HUDEP-2 (cell line): ENCODE measurements at regions not wholly inside any gene's neighbourhood (a gene's known extent, or its start where the extent isn't known, plus 50 kb on each side); places are given as distances from the start of the nearest gene placed in this dataset.
"Not testable (repeated sequence)": the region's sequence is repeated elsewhere in the genome, so short reads cannot be mapped to it uniquely, and the experiment has no call there.

Experiments
- DNase-seq, 76 experiments: peaks; one replicate each; lab custom pipeline; 2025; ENCODE audit not compliant: unreplicated experiment in 76 of 76; lab: John Stamatoyannopoulos, UW

DNA sequence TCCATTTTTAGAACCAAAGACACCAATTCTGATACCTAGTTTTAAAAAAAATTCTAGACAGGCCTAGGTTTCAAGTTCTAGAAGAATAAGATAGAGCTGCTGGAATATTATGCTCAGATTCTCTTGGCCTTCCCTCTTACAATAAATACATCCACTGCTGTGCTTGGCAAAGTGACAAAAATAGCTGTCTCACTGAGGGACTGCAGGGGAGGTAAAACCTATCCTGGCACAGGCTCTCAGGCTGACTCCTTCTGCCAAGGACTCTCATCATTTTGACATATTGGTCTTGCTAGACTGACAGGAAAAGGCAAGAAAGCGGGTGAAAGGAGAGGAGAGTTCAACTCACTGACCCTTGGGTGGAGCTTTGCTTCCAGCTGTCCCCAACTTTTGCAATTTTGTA lies 197.0 kb upstream of the LHX8 start:
- DNase-seq, result no peak

DNA sequence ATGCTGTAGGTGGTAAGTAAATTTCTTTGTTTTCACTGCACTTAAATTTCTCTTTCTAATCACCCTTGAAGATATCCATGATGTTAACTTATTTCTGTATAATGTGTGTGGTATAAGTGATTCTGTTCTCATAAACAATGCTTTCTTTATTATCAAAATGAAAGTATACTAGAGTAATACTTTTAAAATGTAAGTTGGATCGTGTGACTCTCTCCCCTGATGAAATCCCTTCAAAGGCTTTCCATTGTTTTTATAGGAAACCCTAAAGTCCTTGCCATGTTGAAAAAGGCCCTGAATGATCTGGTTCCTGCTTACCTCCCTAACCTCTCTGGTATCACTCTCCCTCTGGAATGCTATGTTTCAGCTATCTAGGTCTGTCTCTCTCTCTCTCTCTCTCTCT lies 191.1 kb upstream of the LHX8 start:
- DNase-seq, result no peak

GRCh38 chr1:74946388-74946787 lies 187.8 kb upstream of the LHX8 start:
- DNase-seq, result no peak

- not testable (repeated sequence) for DNase-seq
Measured at GRCh38 chr1:74949348-74949747, 184.8 kb upstream of the LHX8 start.

DNA sequence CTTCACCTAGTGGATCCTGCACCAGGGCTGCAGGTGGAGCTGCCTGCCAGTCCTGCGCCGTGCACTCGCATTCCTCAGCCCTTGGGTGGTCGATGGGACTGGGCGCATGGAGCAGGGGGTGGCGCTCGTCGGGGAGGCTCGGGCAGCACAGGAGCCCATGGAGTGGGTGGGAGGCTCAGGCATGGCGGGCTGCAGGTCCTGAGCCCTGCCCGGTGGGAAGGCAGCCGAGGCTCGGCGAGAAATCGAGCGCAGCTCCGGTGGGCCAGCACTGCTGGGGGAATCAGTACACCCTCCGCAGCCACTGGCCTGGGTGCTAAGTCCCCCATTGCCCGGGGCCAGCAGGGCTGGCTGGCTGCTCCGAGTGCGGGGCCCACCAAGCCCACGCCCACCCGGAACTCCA lies 182.2 kb upstream of the LHX8 start:
- not testable (repeated sequence) for DNase-seq

- DNase-seq, result no peak
Measured at GRCh38 chr1:74952786-74953185, 181.4 kb upstream of the LHX8 start.

DNA sequence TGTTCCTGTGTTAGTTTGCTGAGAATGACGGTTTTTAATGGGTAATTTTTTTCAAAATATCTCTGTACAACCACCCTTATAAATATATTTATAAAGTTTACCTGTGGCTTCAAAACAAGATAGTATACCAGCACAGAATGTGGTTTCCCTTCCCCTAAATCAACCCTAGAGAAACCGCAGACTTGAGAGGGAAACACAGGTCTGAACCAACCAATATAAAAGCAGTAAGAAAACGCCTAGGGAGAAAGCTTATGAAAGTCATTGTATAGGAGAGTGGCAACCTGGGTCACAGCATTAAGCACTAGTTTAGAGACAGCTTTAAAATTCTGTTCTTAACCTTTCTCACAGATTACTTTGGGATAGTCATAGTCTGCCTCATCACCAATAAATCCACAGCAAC lies 180.6 kb upstream of the LHX8 start:
- DNase-seq, result no peak

GRCh38 chr1:74963120-74963519 lies 171.1 kb upstream of the LHX8 start:
- DNase-seq, result no peak

DNA sequence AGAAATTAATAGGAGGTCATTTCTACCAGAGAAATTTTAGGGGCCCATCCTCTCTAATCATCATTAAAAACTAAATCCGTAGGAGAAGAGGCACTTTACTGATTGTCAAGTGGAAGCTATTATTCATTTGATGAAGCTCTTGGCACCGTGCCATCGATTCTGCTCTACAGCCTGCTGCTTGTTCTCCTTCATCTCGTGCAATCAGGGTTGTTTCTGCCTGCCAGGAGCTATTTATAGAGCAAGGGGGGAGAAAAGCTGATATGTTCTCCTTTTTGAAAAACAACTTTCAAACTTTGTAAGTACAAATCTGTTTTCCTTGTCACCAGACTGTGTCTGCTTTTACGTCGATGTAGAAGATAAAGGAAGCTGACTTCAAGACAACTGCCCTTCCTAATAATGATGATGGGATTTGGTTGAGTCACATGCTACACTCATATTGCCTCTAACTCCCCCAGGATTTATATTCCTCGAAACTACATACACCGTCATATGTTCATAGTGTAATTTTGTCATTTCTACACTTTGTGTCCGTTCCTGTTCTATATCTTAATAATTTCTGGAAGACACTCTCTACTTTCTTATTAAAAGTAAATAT lies 169.6 kb upstream of the LHX8 start:
- DNase-seq, result peak in 3 of 76 experiments; percentile 1 to 14 (median 1)

GRCh38 chr1:74969566-74970135 lies 164.5 kb upstream of the LHX8 start:
- no peak for DNase-seq

- DNase-seq, result no peak
Measured at GRCh38 chr1:74971982-74972381, 162.2 kb upstream of the LHX8 start.

GRCh38 chr1:74976491-74976890 lies 157.7 kb upstream of the LHX8 start:
- no peak for DNase-seq

DNA sequence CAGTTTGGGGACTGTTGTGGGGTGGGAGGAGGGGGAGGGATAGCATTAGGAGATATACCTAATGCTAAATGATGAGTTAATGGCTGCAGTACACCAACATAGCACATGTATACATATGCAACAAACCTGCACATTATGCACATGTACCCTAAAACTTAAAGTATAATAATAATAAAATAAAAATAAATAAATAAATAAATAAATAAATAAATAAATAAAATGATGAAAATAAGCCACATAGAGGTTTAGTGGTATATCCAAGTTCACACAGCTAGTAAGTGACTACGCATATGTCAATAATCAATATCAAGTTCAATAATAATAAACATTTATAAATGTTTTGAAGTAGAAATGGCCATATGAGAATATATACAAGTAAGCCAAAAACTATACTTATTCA lies 141.7 kb upstream of the LHX8 start:
- DNase-seq, result not testable (repeated sequence)

GRCh38 chr1:74995821-74996220 lies 138.4 kb upstream of the LHX8 start:
- no peak for DNase-seq

DNA sequence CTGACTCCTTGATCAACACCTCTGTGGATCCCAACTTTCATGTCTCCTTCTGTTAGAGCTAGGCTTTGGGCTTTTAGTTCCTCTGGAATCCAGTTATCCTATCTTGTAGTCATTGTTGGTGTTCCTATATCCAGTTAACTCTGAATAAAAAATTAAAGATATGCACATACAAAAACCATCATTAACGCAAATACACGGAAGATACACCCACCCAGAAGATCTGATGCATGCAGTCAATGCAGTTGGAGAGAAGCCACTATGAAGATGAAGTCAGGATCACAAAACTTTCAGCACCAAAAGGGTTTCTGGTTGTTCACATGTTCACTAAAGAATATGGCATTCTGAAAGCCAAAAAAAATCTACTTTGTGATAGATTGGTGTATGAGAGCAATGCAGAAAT lies 123.6 kb upstream of the LHX8 start:
- DNase-seq, result no peak

GRCh38 chr1:75014250-75014649 lies 119.9 kb upstream of the LHX8 start:
- DNase-seq, result no peak

DNA sequence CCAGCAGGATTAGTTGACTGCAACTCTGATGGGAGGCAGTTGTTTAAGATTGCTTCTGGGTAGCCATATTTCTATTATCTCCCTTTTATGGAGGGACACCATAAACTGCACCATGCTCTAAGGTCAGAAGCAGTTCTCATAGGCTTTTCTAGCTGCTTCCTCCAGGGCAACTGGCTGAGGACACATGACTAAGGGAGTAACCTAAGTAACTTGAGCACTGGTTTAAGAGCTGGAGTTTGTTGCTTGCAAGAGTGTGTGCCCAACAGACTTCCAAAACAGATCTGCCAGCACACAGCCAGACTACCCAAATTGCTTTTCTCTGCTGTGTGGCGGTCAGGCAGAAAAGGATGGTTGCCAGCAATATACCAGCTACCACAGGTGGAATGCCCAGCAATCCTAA lies 111.2 kb upstream of the LHX8 start:
- DNase-seq, result no peak

DNA sequence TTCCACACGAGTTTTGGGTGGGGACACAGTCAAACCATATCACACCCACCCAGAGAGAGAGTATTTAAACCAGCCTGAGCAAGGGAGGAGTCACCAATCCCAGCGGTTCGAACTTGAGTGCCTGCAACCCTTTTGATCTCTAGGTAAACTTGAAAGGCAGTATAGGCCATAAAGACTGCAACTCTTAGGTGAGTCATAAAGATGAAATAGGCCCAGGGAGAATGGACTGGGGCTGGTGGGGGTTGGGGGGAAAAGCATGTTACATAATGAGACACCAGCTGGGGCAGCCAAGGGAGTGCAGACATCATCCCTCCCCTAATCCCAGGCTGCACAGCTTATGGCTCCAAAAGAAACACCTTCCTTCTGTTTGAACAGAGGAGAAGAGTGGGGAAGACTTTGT lies 99.8 kb upstream of the LHX8 start:
- DNase-seq, result no peak

DNA sequence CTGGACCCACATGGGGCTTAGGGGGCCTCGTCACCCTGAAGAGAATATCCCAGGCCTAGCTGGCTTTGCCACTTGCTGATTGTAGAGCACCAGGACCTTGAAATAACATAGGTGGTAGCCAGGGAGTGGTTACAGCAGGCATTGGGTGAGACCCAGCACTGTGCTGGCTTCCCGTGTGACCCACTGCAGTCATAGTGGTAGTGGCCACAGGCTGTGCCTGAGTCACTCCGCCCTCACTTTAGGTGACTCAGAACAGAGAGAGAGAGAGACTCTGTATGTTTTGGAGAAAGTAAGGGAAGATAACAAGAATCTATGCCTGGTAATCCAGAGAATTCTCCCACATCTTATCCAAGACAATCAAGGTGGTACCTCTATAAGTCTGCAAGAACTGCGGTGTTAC lies 98.7 kb upstream of the LHX8 start:
- no peak for DNase-seq

DNA sequence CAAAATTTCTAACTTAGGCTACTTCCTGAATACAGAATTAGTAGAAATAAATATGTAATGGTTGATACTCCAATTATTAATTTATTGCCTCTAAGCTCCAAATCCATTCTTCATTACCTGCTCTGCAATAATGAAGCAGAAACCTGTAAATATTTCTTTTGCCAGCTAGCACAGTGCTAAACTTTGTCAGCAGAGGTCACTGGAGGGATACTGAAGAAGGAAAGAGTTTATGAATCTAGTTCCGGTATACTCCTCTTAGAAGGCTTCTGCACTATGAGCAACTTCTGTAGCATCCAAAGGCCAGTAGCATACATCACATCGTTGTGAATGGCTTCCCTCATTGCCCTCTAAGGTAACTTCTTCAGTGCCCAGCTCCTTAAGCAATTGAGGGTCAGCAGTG lies 81.0 kb upstream of the LHX8 start:
- DNase-seq, result peak in 2 of 76 experiments; percentile 0 to 3

- no peak for DNase-seq
Measured at GRCh38 chr1:75058424-75058823, 75.8 kb upstream of the LHX8 start.

- no peak for DNase-seq
Measured at GRCh38 chr1:75062111-75062510, 72.1 kb upstream of the LHX8 start.

- DNase-seq, result no peak
Measured at GRCh38 chr1:75067975-75068374, 66.2 kb upstream of the LHX8 start.
